Spleen (tissue), 7 donors: ENCODE measurements at regions not wholly inside any gene's neighbourhood (a gene's known extent, or its start where the extent isn't known, plus 50 kb on each side); places are given as distances from the start of the nearest gene placed in this dataset.

Experiments
- POLR2A ChIP-seq, 3 donors: fragments of 450-650 bp; IDR thresholded peaks; one replicate each; pipeline ENCODE4 v1.5.1; 2017; ENCODE audit warnings: antibody characterized with exemption in 3 of 3, mild to moderate bottlenecking in 1 of 3
- TF ChIP-seq, protein P1 (sequence below), 11 experiments: fragments of 200-600 bp in 7 of 11; fragments of 450-650 bp in 4 of 11; sonication (generic) in 4 of 11; IDR thresholded peaks in 8 of 11; conservative IDR thresholded peaks in 3 of 11; 1 replicate in 7 of 11; 2 replicates in 4 of 11; pipeline versions ENCODE4 v1.4.0 to v1.8.0; 2016 to 2021; ENCODE audit warnings: antibody characterized with exemption in 11 of 11, inconsistent platforms in 4 of 11, mild to moderate bottlenecking in 1 of 11
- donor health status: DM: no; HTN: no; CAD: no; lungs with moderate emphysema.
- donor health status: DM: no; HTN: no; CAD: no.
- donor health status: DM: no; HTN: no; CAD: no.

DNA sequence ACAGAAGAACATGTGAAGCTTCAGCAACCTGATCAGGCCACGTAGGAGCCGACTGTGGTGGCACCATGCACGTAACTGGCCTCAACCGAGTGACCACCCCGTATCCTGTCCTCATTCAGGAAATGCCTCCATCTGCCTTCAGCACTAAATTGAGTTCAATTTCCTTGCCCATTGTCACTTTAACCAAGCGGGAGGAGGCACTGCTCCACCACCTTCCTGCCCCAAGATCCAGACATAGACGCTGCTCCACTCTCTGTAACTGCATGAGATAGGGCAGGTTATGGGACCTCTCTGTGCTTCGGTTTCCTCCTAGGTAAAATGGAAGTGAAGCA lies 80.1 kb upstream of the POMGNT2 start:
- no peak for TF ChIP-seq POLR2A (IDR thresholded peaks at IDR 0.05)
- TF ChIP-seq, protein P1, sequence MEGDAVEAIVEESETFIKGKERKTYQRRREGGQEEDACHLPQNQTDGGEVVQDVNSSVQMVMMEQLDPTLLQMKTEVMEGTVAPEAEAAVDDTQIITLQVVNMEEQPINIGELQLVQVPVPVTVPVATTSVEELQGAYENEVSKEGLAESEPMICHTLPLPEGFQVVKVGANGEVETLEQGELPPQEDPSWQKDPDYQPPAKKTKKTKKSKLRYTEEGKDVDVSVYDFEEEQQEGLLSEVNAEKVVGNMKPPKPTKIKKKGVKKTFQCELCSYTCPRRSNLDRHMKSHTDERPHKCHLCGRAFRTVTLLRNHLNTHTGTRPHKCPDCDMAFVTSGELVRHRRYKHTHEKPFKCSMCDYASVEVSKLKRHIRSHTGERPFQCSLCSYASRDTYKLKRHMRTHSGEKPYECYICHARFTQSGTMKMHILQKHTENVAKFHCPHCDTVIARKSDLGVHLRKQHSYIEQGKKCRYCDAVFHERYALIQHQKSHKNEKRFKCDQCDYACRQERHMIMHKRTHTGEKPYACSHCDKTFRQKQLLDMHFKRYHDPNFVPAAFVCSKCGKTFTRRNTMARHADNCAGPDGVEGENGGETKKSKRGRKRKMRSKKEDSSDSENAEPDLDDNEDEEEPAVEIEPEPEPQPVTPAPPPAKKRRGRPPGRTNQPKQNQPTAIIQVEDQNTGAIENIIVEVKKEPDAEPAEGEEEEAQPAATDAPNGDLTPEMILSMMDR (IDR thresholded peaks at IDR 0.05 in 8 of 11, conservative IDR thresholded peaks at IDR 0.05 in 3 of 11), result no peak
